Gastrocnemius medialis (tissue), 4 donors: ENCODE measurements at regions not wholly inside any gene's neighbourhood (a gene's known extent, or its start where the extent isn't known, plus 50 kb on each side); places are given as distances from the start of the nearest gene placed in this dataset.

Experiments used
- ATAC-seq, 2 donors: fragments of 150-250 bp; one replicate each; pipeline ENCODE4 v1.9.1; 2016
- DNase-seq, 2 donors: peaks; one replicate each; pipeline ENCODE4 v3.0.0-alpha.2; 2019
- H3K27ac ChIP-seq, 4 donors: fragments of 200-600 bp; sonication (generic); 1 replicate in 1 of 4; 2 replicates in 3 of 4; pipeline ENCODE4 v1.5.1; 2016 to 2018; ENCODE audit warnings: mild to moderate bottlenecking in 2 of 4, moderate library complexity in 1 of 4
- H3K27me3 ChIP-seq, 3 donors: fragments of 200-600 bp; sonication (generic) in 2 of 3; 1 replicate in 1 of 3; 2 replicates in 2 of 3; pipeline versions ENCODE4 v1.5.1 to v1.6.0; 2016 to 2019; ENCODE audit warnings: mild to moderate bottlenecking in 1 of 3, moderate library complexity in 1 of 3
- H3K36me3 ChIP-seq, 2 donors: fragments of 200-600 bp; sonication (generic) in 1 of 2; one replicate each; pipeline ENCODE4 v1.5.1; 2017 to 2018
- H3K4me1 ChIP-seq, 2 donors: fragments of 200-600 bp; sonication (generic) in 1 of 2; one replicate each; pipeline ENCODE4 v1.5.1; 2016 to 2017; ENCODE audit warnings: mild to moderate bottlenecking in 2 of 2
- H3K4me3 ChIP-seq, 4 donors: fragments of 200-600 bp; sonication (generic) in 3 of 4; 1 replicate in 1 of 4; 2 replicates in 3 of 4; pipeline ENCODE4 v1.5.1; 2016 to 2019; ENCODE audit warnings: mild to moderate bottlenecking in 2 of 4
- H3K9me3 ChIP-seq, 3 donors: fragments of 200-600 bp; sonication (generic) in 2 of 3; 1 replicate in 1 of 3; 2 replicates in 2 of 3; pipeline ENCODE4 v1.5.1; 2016 to 2019
- POLR2A ChIP-seq, 2 donors: fragments of 450-650 bp; IDR thresholded peaks; one replicate each; pipeline ENCODE4 v1.6.1; 2017; ENCODE audit warnings: antibody characterized with exemption in 2 of 2, mild to moderate bottlenecking in 2 of 2, moderate library complexity in 2 of 2
- in situ Hi-C, 4 donors: fragments of 200-750 bp; cut with MboI; loops; one replicate each; pipeline versions ENCODE4 v1.15.0 to v1.8.0; 2017; ENCODE audit warnings: low sequenced_read_pairs in 4 of 4
- intact Hi-C: fragments of 100-400 bp; cut with DNase I; formaldehyde crosslinking; loops from one replicate; pipeline ENCODE4 v1.15.1; 2023; ENCODE audit warnings: low total_unique reads
- TF ChIP-seq, protein P1 (sequence below), 5 experiments: fragments of 450-650 bp in 3 of 5; fragments of 200-600 bp in 2 of 5; sonication (generic) in 2 of 5; IDR thresholded peaks in 4 of 5; conservative IDR thresholded peaks in 1 of 5; 1 replicate in 4 of 5; 2 replicates in 1 of 5; pipeline ENCODE4 v1.5.1; 2016 to 2019; ENCODE audit warnings: antibody characterized with exemption in 5 of 5, mild to moderate bottlenecking in 3 of 5, moderate library complexity in 3 of 5

DNA sequence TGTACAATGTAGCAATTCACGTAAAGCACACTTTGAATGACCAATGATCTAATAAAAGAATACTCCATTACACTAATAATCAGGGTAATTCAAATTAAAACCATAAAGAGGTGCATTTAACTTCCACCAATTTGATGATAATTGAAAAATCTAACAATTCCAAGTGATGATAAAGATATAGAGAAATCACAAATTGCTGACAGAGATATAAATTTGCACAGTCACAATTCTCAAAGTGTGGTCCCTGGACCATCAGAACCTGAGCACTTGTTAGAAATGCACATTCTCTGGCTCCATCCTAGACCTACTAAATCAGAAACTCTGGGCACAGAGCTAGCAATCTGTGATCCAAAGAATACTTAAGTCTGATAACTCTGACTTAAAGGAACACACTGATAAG is 165.8 kb upstream of the DCC start:
- intact Hi-C loops, result no loop called here

GRCh38 chr18:52175406-52175805 is 164.6 kb upstream of the DCC start:
- TF ChIP-seq, protein P1, sequence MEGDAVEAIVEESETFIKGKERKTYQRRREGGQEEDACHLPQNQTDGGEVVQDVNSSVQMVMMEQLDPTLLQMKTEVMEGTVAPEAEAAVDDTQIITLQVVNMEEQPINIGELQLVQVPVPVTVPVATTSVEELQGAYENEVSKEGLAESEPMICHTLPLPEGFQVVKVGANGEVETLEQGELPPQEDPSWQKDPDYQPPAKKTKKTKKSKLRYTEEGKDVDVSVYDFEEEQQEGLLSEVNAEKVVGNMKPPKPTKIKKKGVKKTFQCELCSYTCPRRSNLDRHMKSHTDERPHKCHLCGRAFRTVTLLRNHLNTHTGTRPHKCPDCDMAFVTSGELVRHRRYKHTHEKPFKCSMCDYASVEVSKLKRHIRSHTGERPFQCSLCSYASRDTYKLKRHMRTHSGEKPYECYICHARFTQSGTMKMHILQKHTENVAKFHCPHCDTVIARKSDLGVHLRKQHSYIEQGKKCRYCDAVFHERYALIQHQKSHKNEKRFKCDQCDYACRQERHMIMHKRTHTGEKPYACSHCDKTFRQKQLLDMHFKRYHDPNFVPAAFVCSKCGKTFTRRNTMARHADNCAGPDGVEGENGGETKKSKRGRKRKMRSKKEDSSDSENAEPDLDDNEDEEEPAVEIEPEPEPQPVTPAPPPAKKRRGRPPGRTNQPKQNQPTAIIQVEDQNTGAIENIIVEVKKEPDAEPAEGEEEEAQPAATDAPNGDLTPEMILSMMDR (IDR thresholded peaks at IDR 0.05 in 4 of 5, conservative IDR thresholded peaks at IDR 0.05 in 1 of 5), result no peak
- TF ChIP-seq POLR2A (IDR thresholded peaks at IDR 0.05), result no peak
- intact Hi-C loops, result no loop called here
- no peak for ATAC-seq
- no peaks in the 10 kb centered on the region for H3K27me3 ChIP-seq
- no peak overlapping the region for H3K27ac ChIP-seq
- H3K4me3 ChIP-seq, result no peak overlapping the region
- in situ Hi-C loops, result no loop called here
- no peaks in the 10 kb centered on the region for H3K9me3 ChIP-seq
- H3K4me1 ChIP-seq, result no peaks in the 10 kb centered on the region
- no peak for DNase-seq
- H3K36me3 ChIP-seq, result no peaks in the 10 kb centered on the region

More for the DNA sequence above, 165.8 kb upstream of the DCC start:
- H3K27me3 ChIP-seq, result no peaks in the 10 kb centered on the region
- H3K27ac ChIP-seq, result no peak overlapping the region
- no peak for TF ChIP-seq POLR2A (IDR thresholded peaks at IDR 0.05)
- TF ChIP-seq, protein P1 (IDR thresholded peaks at IDR 0.05 in 4 of 5, conservative IDR thresholded peaks at IDR 0.05 in 1 of 5), result no peak
- in situ Hi-C loops, result no loop called here
- H3K9me3 ChIP-seq, result no peaks in the 10 kb centered on the region
- H3K36me3 ChIP-seq, result no peaks in the 10 kb centered on the region
- no peak for DNase-seq
- no peak overlapping the region for H3K4me3 ChIP-seq
- no peaks in the 10 kb centered on the region for H3K4me1 ChIP-seq
- ATAC-seq, result no peak

DNA sequence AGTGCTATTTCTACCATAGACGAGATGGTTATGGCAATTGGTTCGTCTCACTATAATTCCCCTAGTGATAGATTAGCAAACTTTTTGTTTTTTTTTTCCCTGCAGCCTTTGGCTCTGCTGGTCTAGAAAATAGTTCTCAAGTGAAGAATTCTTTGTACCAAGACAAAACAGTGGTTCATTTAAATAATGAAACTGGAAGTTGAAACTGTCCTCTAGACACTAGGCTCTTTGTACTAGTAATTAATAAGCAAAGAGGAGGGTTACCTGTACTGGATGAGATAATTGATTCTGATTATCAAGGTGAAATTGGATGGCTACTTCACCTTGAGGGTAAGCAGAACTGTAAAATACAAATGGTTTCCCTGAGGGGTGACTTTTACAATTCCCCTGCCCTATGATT is 156.9 kb upstream of the DCC start:
- ATAC-seq (no peak), DNase-seq (no peak)
- Histone ChIP-seq H3K4me1 (no peaks in the 10 kb centered on the region), H3K9me3 (no peaks in the 10 kb centered on the region), H3K36me3 (no peaks in the 10 kb centered on the region), H3K4me3 (no peak overlapping the region), H3K27ac (no peak overlapping the region), H3K27me3 (no peaks in the 10 kb centered on the region)
- no peak for TF ChIP-seq POLR2A (IDR thresholded peaks at IDR 0.05)
- TF ChIP-seq, protein P1 (IDR thresholded peaks at IDR 0.05 in 4 of 5, conservative IDR thresholded peaks at IDR 0.05 in 1 of 5), result no peak
- in situ Hi-C loops (no loop called here), intact Hi-C loops (no loop called here)

- no peak overlapping the region for H3K27ac ChIP-seq
- in situ Hi-C loops (no loop called here), intact Hi-C loops (no loop called here)
- ATAC-seq (no peak), DNase-seq (no peak)
- no peaks in the 10 kb centered on the region for H3K36me3 ChIP-seq
- H3K27me3 ChIP-seq, result no peaks in the 10 kb centered on the region
- no peak overlapping the region for H3K4me3 ChIP-seq
- H3K4me1 ChIP-seq, result no peaks in the 10 kb centered on the region
- H3K9me3 ChIP-seq, result no peaks in the 10 kb centered on the region
- no peak for TF ChIP-seq POLR2A (IDR thresholded peaks at IDR 0.05)
- TF ChIP-seq, protein P1 (IDR thresholded peaks at IDR 0.05 in 4 of 5, conservative IDR thresholded peaks at IDR 0.05 in 1 of 5), result no peak
These were observed 149.8 kb upstream of the DCC start for GRCh38 chr18:52190195-52190594.

DNA sequence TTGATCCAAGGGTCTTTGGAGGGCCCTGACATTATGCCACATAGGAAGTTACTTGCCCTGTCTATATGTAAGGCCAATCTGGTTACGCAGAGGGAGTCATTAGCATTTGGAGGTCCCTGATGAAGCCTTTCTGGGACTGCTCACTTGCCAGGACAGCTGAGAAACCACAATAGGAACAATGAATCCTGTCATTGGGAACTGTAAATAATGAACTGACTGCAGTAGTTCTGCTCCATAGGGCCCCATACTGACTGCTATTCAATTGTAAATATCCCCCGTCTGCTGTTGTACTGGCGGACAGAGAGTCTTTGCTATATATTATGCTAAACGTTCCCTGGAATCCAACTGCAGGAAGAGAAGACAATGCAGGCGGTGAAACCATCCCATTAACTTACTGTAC is 149.4 kb upstream of the DCC start:
- ATAC-seq (no peak), DNase-seq (no peak)
- in situ Hi-C loops (no loop called here), intact Hi-C loops (no loop called here)
- H3K36me3 ChIP-seq, result no peaks in the 10 kb centered on the region
- H3K4me3 ChIP-seq, result no peak overlapping the region
- H3K9me3 ChIP-seq, result no peaks in the 10 kb centered on the region
- H3K4me1 ChIP-seq, result no peaks in the 10 kb centered on the region
- H3K27ac ChIP-seq, result no peak overlapping the region
- TF ChIP-seq, protein P1 (IDR thresholded peaks at IDR 0.05 in 4 of 5, conservative IDR thresholded peaks at IDR 0.05 in 1 of 5), result no peak
- no peak for TF ChIP-seq POLR2A (IDR thresholded peaks at IDR 0.05)
- H3K27me3 ChIP-seq, result no peaks in the 10 kb centered on the region
